GM06990 (cell line): ENCODE measurements at regions not wholly inside any gene's neighbourhood (a gene's known extent, or its start where the extent isn't known, plus 50 kb on each side); places are given as distances from the start of the nearest gene placed in this dataset.
"Not testable (repeated sequence)": the region's sequence is repeated elsewhere in the genome, so short reads cannot be mapped to it uniquely, and the experiment has no call there.

Experiments used
- DNase-seq: peaks from one replicate; pipeline ENCODE4 v3.0.0-alpha.2; 2011; ENCODE audit not compliant: insufficient read length; ENCODE audit errors: extremely low read depth
- H3K27me3 ChIP-seq: replicated peaks from 2 replicates; pipeline ENCODE4 v1.6.0; 2011; ENCODE audit warnings: low read length; ENCODE audit not compliant: control insufficient read depth, insufficient read depth
- H3K36me3 ChIP-seq: 2 replicates; pipeline ENCODE4 v1.5.1; 2011; ENCODE audit warnings: low read length; ENCODE audit not compliant: control insufficient read depth, insufficient read depth
- H3K4me3 ChIP-seq: replicated peaks from 2 replicates; pipeline ENCODE4 v1.5.1; 2011; ENCODE audit warnings: low read depth, mild to moderate bottlenecking, control low read depth, low read length
- CTCF ChIP-seq: IDR thresholded peaks from 2 replicates; pipeline ENCODE4 v1.5.1; 2011; ENCODE audit warnings: low read length, control low read depth, mild to moderate bottlenecking, inconsistent platforms; ENCODE audit not compliant: insufficient read depth, poor library complexity, severe bottlenecking

- no peaks in the 10 kb centered on the region for H3K27me3 ChIP-seq
- no peak for TF ChIP-seq CTCF
- H3K4me3 ChIP-seq, result no peak overlapping the region
- H3K36me3 ChIP-seq, result no peaks in the 10 kb centered on the region
- no peak for DNase-seq
Observed at GRCh38 chr21:18002393-18002792, 183.2 kb upstream of the C21orf91 start.

GRCh38 chr21:18000981-18001686 lies 182.0 kb upstream of the C21orf91 start:
- Histone ChIP-seq H3K36me3 (no peaks in the 10 kb centered on the region), H3K4me3 (no peak overlapping the region), H3K27me3 (no peaks in the 10 kb centered on the region)
- no peak for DNase-seq
- TF ChIP-seq CTCF, result no peak

GRCh38 chr21:17998599-17998998 lies 179.4 kb upstream of the C21orf91 start:
- H3K4me3 ChIP-seq, H3K36me3 ChIP-seq, H3K27me3 ChIP-seq, DNase-seq: not testable (repeated sequence)

DNA sequence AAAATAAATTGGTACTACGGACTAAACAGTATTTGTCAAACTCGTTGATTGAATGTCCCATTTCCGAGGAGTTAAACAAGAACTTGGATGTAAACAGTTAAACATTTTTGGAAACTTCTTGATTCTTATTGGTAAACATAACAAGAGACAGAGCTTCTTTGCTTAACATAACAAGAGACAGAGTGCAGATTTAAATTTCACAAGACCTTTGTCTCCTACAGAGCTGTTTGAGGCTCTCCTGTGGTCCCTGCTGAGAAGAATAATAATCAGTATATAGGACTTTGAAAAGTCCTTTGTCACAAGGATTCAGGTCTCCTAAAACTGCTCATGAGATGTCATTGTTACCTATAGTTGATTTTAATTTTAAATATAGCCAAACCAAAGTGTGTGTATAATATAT lies 170.6 kb upstream of the C21orf91 start:
- TF ChIP-seq CTCF, result no peak
- Histone ChIP-seq H3K27me3 (no peaks in the 10 kb centered on the region), H3K36me3 (no peaks in the 10 kb centered on the region), H3K4me3 (no peak overlapping the region)
- DNase-seq, result no peak

GRCh38 chr21:17988102-17988437 lies 168.9 kb upstream of the C21orf91 start:
- no peak for DNase-seq
- Histone ChIP-seq H3K36me3 (no peaks in the 10 kb centered on the region), H3K4me3 (no peak overlapping the region), H3K27me3 (no peaks in the 10 kb centered on the region)
- no peak for TF ChIP-seq CTCF

GRCh38 chr21:17987382-17988101 lies 168.4 kb upstream of the C21orf91 start:
- TF ChIP-seq CTCF, result no peak
- Histone ChIP-seq H3K27me3 (no peaks in the 10 kb centered on the region), H3K36me3 (no peaks in the 10 kb centered on the region), H3K4me3 (no peak overlapping the region)
- DNase-seq, result no peak
